ENCODE measurements at regions not wholly inside any gene's neighbourhood (a gene's known extent, or its start where the extent isn't known, plus 50 kb on each side); places are given as distances from the start of the nearest gene placed in this dataset.
"Not testable (repeated sequence)": the region's sequence is repeated elsewhere in the genome, so short reads cannot be mapped to it uniquely, and the experiment has no call there.

- Histone ChIP-seq H3K27ac (peak overlapping the region; percentile 61 to 82), H3K27me3 (no peaks in the 10 kb centered on the region), H3K4me3 (no peak overlapping the region), H3K4me1 (peaks cover 9 to 36% of the 10 kb centered on the region in 2 donors), H3K36me3 (no peaks in the 10 kb centered on the region), H3K9me3 (no peaks in the 10 kb centered on the region)
- intact Hi-C loops (cut with DNase I), result no loop called here
- no peak for DNase-seq (ENCODE audit: low spot score in 2 of 2)
- no peak for TF ChIP-seq CTCF (IDR thresholded peaks at IDR 0.05)
Measured at GRCh38 chr5:34552686-34553085, 103.4 kb upstream of the RAI14 start.

GRCh38 chr5:34553581-34553980, 102.5 kb upstream of the RAI14 start:
- no peak for DNase-seq (ENCODE audit: low spot score in 2 of 2)
- H3K27ac ChIP-seq, result peak overlapping the region; percentile 61 to 82
- TF ChIP-seq CTCF (IDR thresholded peaks at IDR 0.05), result no peak
- H3K36me3 ChIP-seq, result no peaks in the 10 kb centered on the region
- peaks cover 9 to 35% of the 10 kb centered on the region in 2 donors for H3K4me1 ChIP-seq
- no peaks in the 10 kb centered on the region for H3K27me3 ChIP-seq
- no peaks in the 10 kb centered on the region for H3K9me3 ChIP-seq
- intact Hi-C loops (cut with DNase I), result no loop called here
- no peak overlapping the region for H3K4me3 ChIP-seq

- Histone ChIP-seq H3K4me3 (no peak overlapping the region), H3K4me1 (peaks cover 9 to 33% of the 10 kb centered on the region in 2 donors), H3K27me3 (no peaks in the 10 kb centered on the region), H3K36me3 (no peaks in the 10 kb centered on the region), H3K27ac (peak overlapping the region in 1 of 2 donors; percentile 82), H3K9me3 (no peaks in the 10 kb centered on the region)
- TF ChIP-seq CTCF (IDR thresholded peaks at IDR 0.05), result no peak
- intact Hi-C loops (cut with DNase I), result no loop called here
- no peak for DNase-seq (ENCODE audit: low spot score in 2 of 2)
Measured at GRCh38 chr5:34554641-34555040, 101.5 kb upstream of the RAI14 start.

GRCh38 chr5:34555699-34556508, 100.2 kb upstream of the RAI14 start:
- intact Hi-C loops (cut with DNase I), result no loop called here
- DNase-seq (ENCODE audit: low spot score in 2 of 2), result no peak
- Histone ChIP-seq H3K4me1 (peaks cover 9 to 29% of the 10 kb centered on the region in 2 donors), H3K36me3 (no peaks in the 10 kb centered on the region), H3K27me3 (no peaks in the 10 kb centered on the region), H3K27ac (no peak overlapping the region), H3K9me3 (no peaks in the 10 kb centered on the region), H3K4me3 (no peak overlapping the region)
- TF ChIP-seq CTCF (IDR thresholded peaks at IDR 0.05), result no peak

GRCh38 chr5:34556509-34556782, 99.7 kb upstream of the RAI14 start:
- Histone ChIP-seq H3K27me3 (no peaks in the 10 kb centered on the region), H3K4me3 (no peak overlapping the region), H3K4me1 (peaks cover 9 to 29% of the 10 kb centered on the region in 2 donors), H3K36me3 (no peaks in the 10 kb centered on the region), H3K27ac (no peak overlapping the region), H3K9me3 (no peaks in the 10 kb centered on the region)
- TF ChIP-seq CTCF (IDR thresholded peaks at IDR 0.05), result no peak
- DNase-seq (ENCODE audit: low spot score in 2 of 2), result no peak
- intact Hi-C loops (cut with DNase I), result no loop called here

GRCh38 chr5:34561581-34561980, 94.5 kb upstream of the RAI14 start:
- H3K4me1 ChIP-seq; H3K9me3 ChIP-seq; intact Hi-C loops (cut with DNase I); H3K36me3 ChIP-seq; DNase-seq (ENCODE audit: low spot score in 2 of 2); H3K27ac ChIP-seq; H3K4me3 ChIP-seq; H3K27me3 ChIP-seq: not testable (repeated sequence)

All from ascending aorta (tissue), 2 donors.